ENCODE measurements at regions not wholly inside any gene's neighbourhood (a gene's known extent, or its start where the extent isn't known, plus 50 kb on each side); places are given as distances from the start of the nearest gene placed in this dataset.
"Not testable (repeated sequence)": the region's sequence is repeated elsewhere in the genome, so short reads cannot be mapped to it uniquely, and the experiment has no call there.

DNA sequence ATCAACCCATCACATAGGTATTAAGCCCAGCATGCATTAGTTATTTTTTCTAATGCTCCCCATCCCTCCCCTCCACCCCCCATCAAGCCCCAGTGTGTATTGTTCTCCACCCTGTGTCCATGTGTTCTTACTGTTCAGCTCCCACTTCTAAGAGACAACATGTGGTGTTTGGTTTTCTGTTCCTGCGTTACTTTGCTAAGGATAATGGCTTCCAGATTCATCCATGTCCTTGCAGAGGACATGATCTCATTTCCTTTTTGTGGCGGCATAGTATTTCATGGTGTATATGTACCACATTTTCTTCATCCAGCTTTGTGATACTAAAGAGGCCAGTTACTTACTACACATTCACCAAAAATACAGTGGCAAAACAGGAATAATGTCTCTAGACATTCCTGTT, 71.8 kb upstream of the GTF2H2 start:
- H3K27ac Mint-ChIP-seq (ENCODE audit: unreplicated experiment): peak overlapping the region; percentile 86
- not testable (repeated sequence) for H3K9me3 Mint-ChIP-seq (ENCODE audit: unreplicated experiment); H3K4me1 Mint-ChIP-seq (ENCODE audit: low read depth, unreplicated experiment); H3K4me3 Mint-ChIP-seq (ENCODE audit: unreplicated experiment); DNase-seq; H3K27me3 Mint-ChIP-seq (ENCODE audit: unreplicated experiment); H3K36me3 Mint-ChIP-seq (ENCODE audit: unreplicated experiment)
